GM23248 (cell line): ENCODE measurements at regions not wholly inside any gene's neighbourhood (a gene's known extent, or its start where the extent isn't known, plus 50 kb on each side); places are given as distances from the start of the nearest gene placed in this dataset.
"Not testable (repeated sequence)": the region's sequence is repeated elsewhere in the genome, so short reads cannot be mapped to it uniquely, and the experiment has no call there.

Experiments used
- DNase-seq: peaks from one replicate; pipeline ENCODE4 v3.0.0-alpha.2; 2015
- H2AFZ ChIP-seq: fragments of 200-600 bp; sonication (generic); 2 replicates; pipeline ENCODE4 v1.6.1; 2016; ENCODE audit warnings: antibody characterized with exemption
- H3F3A ChIP-seq: fragments of 200-600 bp; sonication (generic); 2 replicates; pipeline ENCODE4 v1.6.1; 2016; ENCODE audit warnings: mild to moderate bottlenecking, antibody characterized with exemption, mixed run types; ENCODE audit not compliant: insufficient read depth
- H3K27ac ChIP-seq: fragments of 200-600 bp; sonication (generic); 2 replicates; pipeline ENCODE4 v1.5.1; 2016; ENCODE audit warnings: mild to moderate bottlenecking
- H3K27me3 ChIP-seq: fragments of 200-600 bp; sonication (generic); replicated peaks from 2 replicates; pipeline ENCODE4 v1.6.1; 2016; ENCODE audit warnings: mild to moderate bottlenecking; ENCODE audit not compliant: insufficient read depth
- H3K36me3 ChIP-seq: fragments of 200-600 bp; sonication (generic); 2 replicates; pipeline ENCODE4 v1.6.1; 2016; ENCODE audit warnings: low read depth, mild to moderate bottlenecking
- H3K4me1 ChIP-seq: fragments of 200-600 bp; sonication (generic); 2 replicates; pipeline ENCODE4 v1.6.1; 2016; ENCODE audit warnings: mild to moderate bottlenecking; ENCODE audit not compliant: insufficient read depth
- H3K4me2 ChIP-seq: fragments of 200-600 bp; sonication (generic); one replicate; pipeline ENCODE4 v1.6.1; 2016; ENCODE audit warnings: mild to moderate bottlenecking; ENCODE audit not compliant: unreplicated experiment
- H3K4me3 ChIP-seq: fragments of 200-600 bp; sonication (generic); 2 replicates; pipeline ENCODE4 v1.5.1; 2016; ENCODE audit warnings: mild to moderate bottlenecking
- H3K79me2 ChIP-seq: fragments of 200-600 bp; sonication (generic); 2 replicates; pipeline ENCODE4 v1.6.1; 2016; ENCODE audit warnings: mild to moderate bottlenecking; ENCODE audit not compliant: insufficient read depth
- H3K9ac ChIP-seq: fragments of 200-600 bp; sonication (generic); 2 replicates; pipeline ENCODE4 v1.6.1; 2016; ENCODE audit warnings: mild to moderate bottlenecking
- H3K9me2 ChIP-seq: fragments of 200-600 bp; sonication (generic); 2 replicates; pipeline ENCODE4 v1.6.1; 2016; ENCODE audit warnings: mixed run types, mild to moderate bottlenecking, moderate library complexity; ENCODE audit not compliant: insufficient read depth
- H3K9me3 ChIP-seq: fragments of 200-600 bp; sonication (generic); one replicate; pipeline ENCODE4 v1.6.1; 2017; ENCODE audit warnings: low read depth
- H4K20me1 ChIP-seq: fragments of 200-600 bp; sonication (generic); 2 replicates; pipeline ENCODE4 v1.6.0; 2016; ENCODE audit not compliant: insufficient read depth
- EZH2 ChIP-seq: fragments of 200-600 bp; sonication (generic); IDR thresholded peaks from 2 replicates; pipeline ENCODE4 v1.6.1; 2018; ENCODE audit warnings: antibody characterized with exemption, mild to moderate bottlenecking; ENCODE audit not compliant: insufficient read depth, poor library complexity, severe bottlenecking
- EZH2phosphoT487 ChIP-seq: fragments of 200-600 bp; sonication (generic); IDR thresholded peaks from 2 replicates; pipeline ENCODE4 v1.6.1; 2018; ENCODE audit warnings: antibody characterized with exemption, moderate library complexity, mild to moderate bottlenecking, low read depth; ENCODE audit not compliant: insufficient read depth
- WGBS, 2 experiments: methylation state at CpG; one replicate each; pipeline ENCODE4 v1.1.6; 2015 to 2017; ENCODE audit warnings: low lambda C conversion rate in 2 of 2, low coverage in 1 of 2; ENCODE audit errors: missing lambda C conversion rate in 2 of 2; 5-methylcytosine and 5-hydroxymethylcytosine counted together
- in situ Hi-C: fragments of 300-500 bp; cut with MboI; formaldehyde crosslinking; loops from 2 replicates; pipeline ENCODE4 v1.15.0; 2020

GRCh38 chr2:163121483-163121882 lies 282.9 kb upstream of the KCNH7 start:
- Histone ChIP-seq H3K4me3 (no peak overlapping the region), H3K4me2 (no peak overlapping the region), H3K27ac (no peak overlapping the region), H4K20me1 (no peaks in the 10 kb centered on the region), H3K9me2 (no peaks in the 10 kb centered on the region), H3K9ac (no peak overlapping the region), H3K79me2 (no peaks in the 10 kb centered on the region), H2AFZ (no peak overlapping the region), H3K27me3 (peaks cover 15% of the 10 kb centered on the region), H3K9me3 (no peaks in the 10 kb centered on the region), H3K4me1 (no peaks in the 10 kb centered on the region), H3K36me3 (no peaks in the 10 kb centered on the region), H3F3A (no peaks in the 10 kb centered on the region)
- TF ChIP-seq EZH2 (no peak), EZH2phosphoT487 (no peak)
- in situ Hi-C loops = no loop called here
- DNase-seq = no peak
- WGBS, 2 experiments = 11 to 14% methylated on average over 5 of the region's 5 CpGs

- H3F3A ChIP-seq = no peaks in the 10 kb centered on the region
- no peaks in the 10 kb centered on the region for H4K20me1 ChIP-seq
- no peaks in the 10 kb centered on the region for H3K36me3 ChIP-seq
- DNase-seq = no peak
- peaks cover 15% of the 10 kb centered on the region for H3K27me3 ChIP-seq
- in situ Hi-C loops = no loop called here
- no peak overlapping the region for H3K9ac ChIP-seq
- no peaks in the 10 kb centered on the region for H3K79me2 ChIP-seq
- H3K4me3 ChIP-seq = no peak overlapping the region
- 26 to 32% methylated on average over 7 of the region's 7 CpGs for WGBS, 2 experiments
- no peak overlapping the region for H3K4me2 ChIP-seq
- no peak overlapping the region for H2AFZ ChIP-seq
- H3K9me2 ChIP-seq = no peaks in the 10 kb centered on the region
- no peaks in the 10 kb centered on the region for H3K4me1 ChIP-seq
- H3K9me3 ChIP-seq = no peaks in the 10 kb centered on the region
- TF ChIP-seq EZH2phosphoT487 (no peak), EZH2 (no peak)
- no peak overlapping the region for H3K27ac ChIP-seq
These were observed 281.4 kb upstream of the KCNH7 start for GRCh38 chr2:163119966-163120365.

- Histone ChIP-seq H3K9me2 (no peaks in the 10 kb centered on the region), H3K4me3 (no peak overlapping the region), H3K4me1 (no peaks in the 10 kb centered on the region), H3K27me3 (no peaks in the 10 kb centered on the region), H4K20me1 (no peaks in the 10 kb centered on the region), H3K27ac (no peak overlapping the region), H3K36me3 (no peaks in the 10 kb centered on the region), H3K9me3 (no peaks in the 10 kb centered on the region), H3K9ac (no peak overlapping the region), H3K4me2 (no peak overlapping the region), H3K79me2 (no peaks in the 10 kb centered on the region), H2AFZ (no peak overlapping the region), H3F3A (no peaks in the 10 kb centered on the region)
- 24 to 36% methylated on average over 1 of the region's 1 CpG for WGBS, 2 experiments
- DNase-seq = no peak
- in situ Hi-C loops = no loop called here
- TF ChIP-seq EZH2 (no peak), EZH2phosphoT487 (no peak)
These were observed 248.4 kb upstream of the KCNH7 start for GRCh38 chr2:163086940-163087339.

GRCh38 chr2:163085366-163086024 lies 246.9 kb upstream of the KCNH7 start:
- H3K36me3 ChIP-seq, DNase-seq, H3K9ac ChIP-seq, H3K27ac ChIP-seq, H4K20me1 ChIP-seq, H2AFZ ChIP-seq, H3K79me2 ChIP-seq, H3K4me3 ChIP-seq, H3F3A ChIP-seq, H3K9me3 ChIP-seq, in situ Hi-C loops, H3K4me2 ChIP-seq, H3K27me3 ChIP-seq, H3K4me1 ChIP-seq, H3K9me2 ChIP-seq: not testable (repeated sequence)
- WGBS, 2 experiments = 7 to 12% methylated on average over 12 of the region's 12 CpGs

GRCh38 chr2:163081754-163082153 lies 243.2 kb upstream of the KCNH7 start:
- Histone ChIP-seq H3K36me3 (no peaks in the 10 kb centered on the region), H3K79me2 (no peaks in the 10 kb centered on the region), H3K4me2 (no peak overlapping the region), H3K9ac (no peak overlapping the region), H2AFZ (no peak overlapping the region), H3F3A (no peaks in the 10 kb centered on the region), H3K4me1 (no peaks in the 10 kb centered on the region), H4K20me1 (no peaks in the 10 kb centered on the region), H3K27me3 (no peaks in the 10 kb centered on the region), H3K4me3 (no peak overlapping the region), H3K9me3 (no peaks in the 10 kb centered on the region), H3K27ac (no peak overlapping the region), H3K9me2 (no peaks in the 10 kb centered on the region)
- TF ChIP-seq EZH2 = no peak
- TF ChIP-seq EZH2phosphoT487 = no peak
- in situ Hi-C loops = no loop called here
- no peak for DNase-seq
